OCI-LY7 (cell line): ENCODE measurements at regions not wholly inside any gene's neighbourhood (a gene's known extent, or its start where the extent isn't known, plus 50 kb on each side); places are given as distances from the start of the nearest gene placed in this dataset.

Source experiments
- CTCF ChIP-seq: fragments of 200-600 bp; sonication (generic); conservative IDR thresholded peaks from 2 replicates; pipeline ENCODE4 v1.5.1; 2014; ENCODE audit warnings: mild to moderate bottlenecking, antibody characterized with exemption, low read length, moderate library complexity, mixed read lengths
- EZH2phosphoT487 ChIP-seq: fragments of 200-600 bp; sonication (generic); IDR thresholded peaks from 2 replicates; pipeline ENCODE4 v1.6.1; 2018; ENCODE audit warnings: low read depth, borderline replicate concordance, mild to moderate bottlenecking, mixed run types, antibody characterized with exemption, low read length, moderate library complexity, mixed read lengths

- TF ChIP-seq CTCF (no peak), EZH2phosphoT487 (no peak)
These were observed 477.7 kb downstream of the TFAP2A start for GRCh38 chr6:9937031-9937763.
